Neural progenitor cell (in vitro differentiated cells): ENCODE measurements at regions not wholly inside any gene's neighbourhood (a gene's known extent, or its start where the extent isn't known, plus 50 kb on each side); places are given as distances from the start of the nearest gene placed in this dataset.

Experiments used
- CTCF ChIP-seq: fragments of 200-600 bp; sonication (generic); IDR thresholded peaks from 2 replicates; pipeline ENCODE4 v1.5.1; 2017; ENCODE audit warnings: antibody characterized with exemption, mild to moderate bottlenecking
- EZH2 ChIP-seq: fragments of 200-600 bp; sonication (generic); IDR thresholded peaks from 2 replicates; pipeline ENCODE4 v1.6.1; 2017; ENCODE audit warnings: antibody characterized with exemption, mild to moderate bottlenecking, moderate library complexity
- EZH2phosphoT487 ChIP-seq: fragments of 200-600 bp; sonication (generic); IDR thresholded peaks from 2 replicates; pipeline ENCODE4 v1.6.1; 2017; ENCODE audit warnings: antibody characterized with exemption

- TF ChIP-seq CTCF (no peak), EZH2phosphoT487 (no peak), EZH2 (no peak)
These were observed 1719.8 kb upstream of the WWC1 start for GRCh38 chr5:166571668-166572067.
